ENCODE measurements at regions not wholly inside any gene's neighbourhood (a gene's known extent, or its start where the extent isn't known, plus 50 kb on each side); places are given as distances from the start of the nearest gene placed in this dataset.

DNA sequence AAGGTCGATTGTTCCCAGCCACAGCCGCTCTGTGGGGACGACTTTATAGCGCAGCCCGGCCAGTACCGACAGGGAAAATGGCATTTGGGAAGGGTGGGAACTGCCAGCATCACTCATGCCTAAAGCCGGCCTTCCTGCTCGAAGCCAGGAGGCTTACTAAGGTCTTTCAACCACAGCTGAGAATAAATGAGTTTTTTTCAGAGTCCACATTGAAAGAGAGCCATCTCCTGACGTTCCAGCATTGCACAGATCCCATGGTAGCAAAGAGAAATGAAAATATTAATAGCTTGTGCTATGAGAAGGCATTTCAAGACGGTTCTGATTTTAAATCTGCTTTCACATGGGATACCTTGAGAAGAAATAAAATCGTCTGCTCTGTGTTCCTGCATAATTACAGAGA lies 230.2 kb upstream of the IGF1R start:
- H3K9me3 ChIP-seq (ENCODE audit: severe bottlenecking) = no peaks in the 10 kb centered on the region
- H3K4me1 ChIP-seq (ENCODE audit: insufficient read depth, poor library complexity, severe bottlenecking) = no peaks in the 10 kb centered on the region
- no peak for DNase-seq (ENCODE audit: low spot score)
- no peaks in the 10 kb centered on the region for H3K36me3 ChIP-seq (ENCODE audit: low read depth)
- H3K27me3 ChIP-seq (ENCODE audit: insufficient read depth, poor library complexity, severe bottlenecking) = peaks cover 11% of the 10 kb centered on the region
- ATAC-seq (ENCODE audit: low read depth) = no peak
- H3K4me3 ChIP-seq (ENCODE audit: severe bottlenecking) = no peak overlapping the region
- no peak overlapping the region for H3K27ac ChIP-seq (ENCODE audit: poor library complexity, severe bottlenecking)
- TF ChIP-seq, protein P1, sequence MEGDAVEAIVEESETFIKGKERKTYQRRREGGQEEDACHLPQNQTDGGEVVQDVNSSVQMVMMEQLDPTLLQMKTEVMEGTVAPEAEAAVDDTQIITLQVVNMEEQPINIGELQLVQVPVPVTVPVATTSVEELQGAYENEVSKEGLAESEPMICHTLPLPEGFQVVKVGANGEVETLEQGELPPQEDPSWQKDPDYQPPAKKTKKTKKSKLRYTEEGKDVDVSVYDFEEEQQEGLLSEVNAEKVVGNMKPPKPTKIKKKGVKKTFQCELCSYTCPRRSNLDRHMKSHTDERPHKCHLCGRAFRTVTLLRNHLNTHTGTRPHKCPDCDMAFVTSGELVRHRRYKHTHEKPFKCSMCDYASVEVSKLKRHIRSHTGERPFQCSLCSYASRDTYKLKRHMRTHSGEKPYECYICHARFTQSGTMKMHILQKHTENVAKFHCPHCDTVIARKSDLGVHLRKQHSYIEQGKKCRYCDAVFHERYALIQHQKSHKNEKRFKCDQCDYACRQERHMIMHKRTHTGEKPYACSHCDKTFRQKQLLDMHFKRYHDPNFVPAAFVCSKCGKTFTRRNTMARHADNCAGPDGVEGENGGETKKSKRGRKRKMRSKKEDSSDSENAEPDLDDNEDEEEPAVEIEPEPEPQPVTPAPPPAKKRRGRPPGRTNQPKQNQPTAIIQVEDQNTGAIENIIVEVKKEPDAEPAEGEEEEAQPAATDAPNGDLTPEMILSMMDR (IDR thresholded peaks at IDR 0.05; ENCODE audit: poor library complexity, severe bottlenecking) = no peak

DNA sequence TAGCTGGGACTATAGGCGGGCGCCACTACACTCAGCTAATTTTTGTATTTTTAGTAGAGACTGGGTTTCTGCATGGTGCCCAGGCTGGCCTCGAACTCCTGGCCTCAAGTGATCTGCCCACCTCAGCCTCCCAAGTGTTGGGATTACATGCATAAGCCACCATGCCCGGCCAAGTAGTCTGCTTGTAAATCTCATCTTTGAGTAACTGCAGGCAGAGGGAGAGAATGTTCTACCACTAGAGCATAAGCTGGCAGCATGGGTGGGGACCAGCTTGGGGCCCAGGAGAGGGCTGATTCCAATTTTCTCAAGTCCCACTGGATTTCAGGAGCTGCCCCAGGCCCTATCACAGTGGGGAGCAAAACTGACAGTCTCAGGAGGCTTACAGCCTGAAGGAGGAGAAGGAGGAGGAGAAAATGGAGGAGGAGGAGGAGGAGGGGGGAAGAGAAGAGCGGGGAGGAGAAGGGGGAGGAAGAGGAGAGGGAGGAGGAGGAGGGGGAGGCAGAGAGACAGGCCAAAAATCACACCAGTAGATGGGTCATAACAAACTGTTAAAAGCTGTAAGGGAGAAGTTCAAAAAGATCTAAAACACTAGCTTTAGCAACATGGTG lies 229.1 kb upstream of the IGF1R start:
- no peak for DNase-seq (ENCODE audit: low spot score)
- no peak for ATAC-seq (ENCODE audit: low read depth)
- H3K27me3 ChIP-seq (ENCODE audit: insufficient read depth, poor library complexity, severe bottlenecking) = peaks cover 11% of the 10 kb centered on the region

DNA sequence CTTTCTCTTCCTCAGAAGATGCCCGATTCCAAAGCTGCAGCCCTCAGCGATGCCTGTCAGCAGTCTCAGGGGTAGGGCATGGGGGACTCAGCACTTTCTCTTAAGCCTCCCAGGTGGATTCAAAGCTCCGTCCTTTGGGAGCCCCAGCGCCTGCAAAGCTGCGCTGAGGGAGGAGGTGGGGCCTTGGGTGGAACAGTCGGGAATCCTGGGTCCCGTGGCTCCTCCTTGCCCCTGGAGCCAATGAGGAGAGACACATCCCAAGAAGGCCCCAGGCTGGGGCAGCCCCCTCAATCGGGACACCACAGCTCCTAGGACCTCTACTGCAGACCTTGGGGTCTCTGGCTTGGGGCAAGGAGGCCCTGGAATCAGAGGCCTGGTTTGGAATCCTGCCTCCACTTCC lies 227.5 kb upstream of the IGF1R start:
- Histone ChIP-seq H3K9me3 (ENCODE audit: severe bottlenecking) (no peaks in the 10 kb centered on the region), H3K27ac (ENCODE audit: poor library complexity, severe bottlenecking) (no peak overlapping the region), H3K4me3 (ENCODE audit: severe bottlenecking) (no peak overlapping the region), H3K36me3 (ENCODE audit: low read depth) (no peaks in the 10 kb centered on the region), H3K4me1 (ENCODE audit: insufficient read depth, poor library complexity, severe bottlenecking) (no peaks in the 10 kb centered on the region), H3K27me3 (ENCODE audit: insufficient read depth, poor library complexity, severe bottlenecking) (peaks cover 11% of the 10 kb centered on the region)
- ATAC-seq (ENCODE audit: low read depth) (no peak), DNase-seq (ENCODE audit: low spot score) (no peak)
- TF ChIP-seq, protein P1 (IDR thresholded peaks at IDR 0.05; ENCODE audit: poor library complexity, severe bottlenecking) = no peak

More for the DNA sequence above, 229.1 kb upstream of the IGF1R start:
- Histone ChIP-seq H3K4me3 (ENCODE audit: severe bottlenecking) (no peak overlapping the region), H3K4me1 (ENCODE audit: insufficient read depth, poor library complexity, severe bottlenecking) (no peaks in the 10 kb centered on the region), H3K27ac (ENCODE audit: poor library complexity, severe bottlenecking) (no peak overlapping the region), H3K36me3 (ENCODE audit: low read depth) (no peaks in the 10 kb centered on the region), H3K9me3 (ENCODE audit: severe bottlenecking) (no peaks in the 10 kb centered on the region)
- TF ChIP-seq, protein P1 (IDR thresholded peaks at IDR 0.05; ENCODE audit: poor library complexity, severe bottlenecking) = no peak

DNA sequence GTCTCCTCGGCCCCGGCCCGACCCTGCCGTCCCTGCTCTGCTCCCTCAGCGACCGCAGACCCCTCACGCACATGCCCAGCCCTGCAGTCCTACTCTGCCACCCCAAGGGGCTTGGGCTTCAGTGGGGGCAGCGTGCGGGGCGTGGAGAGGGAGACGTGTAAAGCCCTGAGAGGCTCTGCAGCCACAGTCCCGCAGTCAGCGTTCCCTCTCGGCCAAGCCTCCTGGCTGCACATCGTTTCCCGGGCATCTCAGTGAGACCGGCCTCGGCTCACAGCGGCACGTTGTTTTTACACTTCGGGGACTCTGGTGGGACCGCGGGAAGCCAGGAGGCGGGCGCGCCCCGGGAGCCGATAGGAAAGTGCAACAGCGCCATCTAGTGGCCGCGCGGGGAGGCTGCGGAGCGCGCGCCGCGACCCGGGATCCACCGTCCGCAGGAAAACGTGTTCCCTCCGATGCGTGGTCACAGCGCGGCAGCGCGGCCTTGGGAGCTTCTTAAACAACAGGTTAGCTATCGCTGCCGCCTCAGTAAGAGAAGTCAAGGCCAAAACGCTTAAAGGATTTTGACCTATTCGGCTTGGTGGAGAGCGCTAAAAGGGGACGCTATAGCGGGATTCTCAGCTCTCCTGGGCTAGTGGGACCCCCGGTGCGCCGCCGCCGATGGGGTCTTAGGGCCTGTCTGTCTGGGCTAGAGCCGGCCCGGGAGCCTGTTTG lies 226.8 kb upstream of the IGF1R start:
- Histone ChIP-seq H3K4me1 (ENCODE audit: insufficient read depth, poor library complexity, severe bottlenecking) (no peaks in the 10 kb centered on the region), H3K9me3 (ENCODE audit: severe bottlenecking) (no peaks in the 10 kb centered on the region), H3K27ac (ENCODE audit: poor library complexity, severe bottlenecking) (no peak overlapping the region), H3K36me3 (ENCODE audit: low read depth) (no peaks in the 10 kb centered on the region), H3K4me3 (ENCODE audit: severe bottlenecking) (peak overlapping the region; percentile 11), H3K27me3 (ENCODE audit: insufficient read depth, poor library complexity, severe bottlenecking) (peaks cover 11% of the 10 kb centered on the region)
- TF ChIP-seq, protein P1 (IDR thresholded peaks at IDR 0.05; ENCODE audit: poor library complexity, severe bottlenecking) = peak; percentile 100
- ATAC-seq (ENCODE audit: low read depth) = peak; percentile 80
- no peak for DNase-seq (ENCODE audit: low spot score)

DNA sequence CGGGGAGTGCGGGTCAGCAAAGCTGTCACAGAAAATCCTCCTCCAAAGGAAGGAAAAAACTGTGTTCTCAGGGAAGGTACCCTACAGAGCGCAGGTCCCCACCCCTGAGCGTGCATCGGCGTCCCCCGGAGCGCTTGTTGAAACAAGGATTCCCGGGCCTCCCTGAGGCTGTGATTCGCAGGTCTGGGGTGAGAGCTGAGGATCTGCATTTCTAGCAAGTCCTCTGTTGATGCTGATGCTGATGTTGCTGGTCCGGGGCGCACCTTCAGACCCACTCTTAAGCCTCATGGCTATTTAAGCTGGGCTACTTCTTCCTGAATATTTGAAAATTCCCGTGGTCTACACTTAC lies 226.2 kb upstream of the IGF1R start:
- H3K4me1 ChIP-seq (ENCODE audit: insufficient read depth, poor library complexity, severe bottlenecking) = no peaks in the 10 kb centered on the region
- DNase-seq (ENCODE audit: low spot score) (no peak), ATAC-seq (ENCODE audit: low read depth) (peak; percentile 7; the same call in 2 of the 3 replicates)
- peaks cover 11% of the 10 kb centered on the region for H3K27me3 ChIP-seq (ENCODE audit: insufficient read depth, poor library complexity, severe bottlenecking)
- TF ChIP-seq, protein P1 (IDR thresholded peaks at IDR 0.05; ENCODE audit: poor library complexity, severe bottlenecking) = no peak
- H3K36me3 ChIP-seq (ENCODE audit: low read depth) = no peaks in the 10 kb centered on the region
- no peak overlapping the region for H3K27ac ChIP-seq (ENCODE audit: poor library complexity, severe bottlenecking)
- H3K4me3 ChIP-seq (ENCODE audit: severe bottlenecking) = peak overlapping the region; percentile 11
- no peaks in the 10 kb centered on the region for H3K9me3 ChIP-seq (ENCODE audit: severe bottlenecking)
